ENCODE measurements at regions not wholly inside any gene's neighbourhood (a gene's known extent, or its start where the extent isn't known, plus 50 kb on each side); places are given as distances from the start of the nearest gene placed in this dataset.
A peak's percentile ranks its signal among the peaks of the same experiment; 100 is the strongest.

DNA sequence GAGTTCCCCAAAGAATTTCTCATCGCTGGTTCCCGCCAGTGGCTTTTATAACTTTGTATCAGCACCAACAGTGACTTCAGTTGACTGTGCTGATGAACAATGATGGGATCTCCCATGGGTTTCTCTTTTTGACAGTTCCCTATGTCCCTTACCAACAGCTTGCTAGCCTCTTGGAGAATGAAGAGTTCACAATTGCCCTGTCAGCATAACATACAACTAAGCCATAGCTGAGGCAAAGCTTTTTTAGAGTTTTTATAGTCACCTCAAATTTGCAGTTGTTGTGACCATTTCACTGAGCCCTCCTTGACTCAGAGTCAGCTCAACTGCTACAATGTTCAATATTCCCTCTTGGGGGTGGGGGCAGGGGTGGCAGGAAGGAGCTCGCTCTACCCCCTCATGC is 179.8 kb downstream of the TFEC start:
- no peak overlapping the region for H3K4me3 ChIP-seq (ENCODE audit: insufficient read depth, low read depth, low read length)
- H4K91ac ChIP-seq (ENCODE audit: insufficient read depth, low read depth, low read length) = no peak overlapping the region
- H3K4me1 ChIP-seq (ENCODE audit: control insufficient read depth, insufficient read depth, low read length) = no peaks in the 10 kb centered on the region
- H3K79me1 ChIP-seq (ENCODE audit: low read depth in 1 of 2, low read length in 2 of 2) = no peaks in the 10 kb centered on the region
- H2AFZ ChIP-seq (replicated peaks; ENCODE audit: low read length, poor library complexity) = no peak overlapping the region
- ATAC-seq (ENCODE audit: low read depth) (no peak), DNase-seq (no peak)
- no peaks in the 10 kb centered on the region for H4K20me1 ChIP-seq (ENCODE audit: insufficient read depth, low read length)
- H3K4ac ChIP-seq (ENCODE audit: low read depth, low read length) = no peak overlapping the region
- no TSS peak for BruUV-seq (replicated peaks)
- in situ Hi-C loops (cut with MboI; ENCODE audit: low sequenced_read_pairs) (loop anchor here (25.0 kb wide), 1 partner anchor 988 kb away; no protein-coding TSS in a partner anchor), dilution Hi-C loops (cut with HindIII; ENCODE audit: low sequenced_read_pairs, unreplicated experiment) (no loop called here), intact Hi-C loops (cut with micrococcal nuclease) (loop anchor here (1.0 to 5.0 kb wide), 5 partner anchors 493 to 1823 kb away; no protein-coding TSS in a partner anchor)
- H3K23ac ChIP-seq (ENCODE audit: low read depth, low read length) = no peak overlapping the region
- no peak overlapping the region for H3K4me2 ChIP-seq (ENCODE audit: low read depth, low read length)
- no peak overlapping the region for H3K9ac ChIP-seq (ENCODE audit: low read depth, low read length)
- no peak overlapping the region for H3K27ac ChIP-seq (ENCODE audit: insufficient read depth, low read length)
- H3K9me3 ChIP-seq (ENCODE audit: control insufficient read depth, insufficient read depth, low read length) = no peaks in the 10 kb centered on the region
- ChIA-PET CTCF (interaction anchor here (0.6 to 2.2 kb wide), 8 partner anchors 28 to 1769 kb away, joined by 3 to 10 read pairs (median 4); no protein-coding TSS in a partner anchor), POLR2A (ENCODE audit: unreplicated experiment) (interaction anchor here (0.5 kb wide), 1 partner anchor 48 kb away, joined by 4 read pairs; no protein-coding TSS in a partner anchor)
- WGBS, 2 experiments (ENCODE audit: extremely low coverage in 2 of 2, insufficient read length in 1 of 2) = 80% methylated on average over 1 of the region's 3 CpGs; no CpG with 5 or more reads in 1 of the 2 experiments
- H3K14ac ChIP-seq (replicated peaks; ENCODE audit: low read depth, low read length) = no peak overlapping the region
- no peaks in the 10 kb centered on the region for H3K9me1 ChIP-seq (ENCODE audit: insufficient read depth, low read length)
- no peak overlapping the region for H2AK9ac ChIP-seq (replicated peaks; ENCODE audit: low read depth, low read length, poor library complexity)
- no peaks in the 10 kb centered on the region for H3K36me3 ChIP-seq (ENCODE audit: control insufficient read depth, insufficient read depth, low read length)
- H3K18ac ChIP-seq (ENCODE audit: low read depth, low read length) = no peak overlapping the region
- TF ChIP-seq, protein P1, sequence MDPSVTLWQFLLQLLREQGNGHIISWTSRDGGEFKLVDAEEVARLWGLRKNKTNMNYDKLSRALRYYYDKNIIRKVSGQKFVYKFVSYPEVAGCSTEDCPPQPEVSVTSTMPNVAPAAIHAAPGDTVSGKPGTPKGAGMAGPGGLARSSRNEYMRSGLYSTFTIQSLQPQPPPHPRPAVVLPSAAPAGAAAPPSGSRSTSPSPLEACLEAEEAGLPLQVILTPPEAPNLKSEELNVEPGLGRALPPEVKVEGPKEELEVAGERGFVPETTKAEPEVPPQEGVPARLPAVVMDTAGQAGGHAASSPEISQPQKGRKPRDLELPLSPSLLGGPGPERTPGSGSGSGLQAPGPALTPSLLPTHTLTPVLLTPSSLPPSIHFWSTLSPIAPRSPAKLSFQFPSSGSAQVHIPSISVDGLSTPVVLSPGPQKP (IDR thresholded peaks at IDR 0.05; ENCODE audit: borderline replicate concordance, low read depth, low read length) = no peak
- TF ChIP-seq SMC3 (IDR thresholded peaks at IDR 0.05; ENCODE audit: low read depth, low read length) = no peak
- TF ChIP-seq MAFK (IDR thresholded peaks at IDR 0.05; ENCODE audit: low read depth, low read length) = peak; percentile 82
- no peak for TF ChIP-seq RAD21 (IDR thresholded peaks at IDR 0.05; ENCODE audit: low read length)
- no peak for TF ChIP-seq BHLHE40 (IDR thresholded peaks at IDR 0.05; ENCODE audit: low read depth, low read length)
- TF ChIP-seq RCOR1 (IDR thresholded peaks at IDR 0.05; ENCODE audit: insufficient replicate concordance, low read length) = no peak
- no peak for TF ChIP-seq RFX5 (IDR thresholded peaks at IDR 0.05; ENCODE audit: low read depth, low read length)
- H2BK120ac ChIP-seq (ENCODE audit: low read depth, low read length) = no peak overlapping the region
- no peaks in the 10 kb centered on the region for H3K27me3 ChIP-seq (ENCODE audit: control insufficient read depth, insufficient read depth, low read length)
- no peak overlapping the region for H2AK5ac ChIP-seq (ENCODE audit: low read depth, low read length)
- no peak overlapping the region for H3K56ac ChIP-seq (ENCODE audit: extremely low read depth, insufficient read depth, low read length)
- no peak overlapping the region for H4K8ac ChIP-seq (ENCODE audit: low read depth in 2 of 2, low read length in 2 of 2)
- H4K5ac ChIP-seq (ENCODE audit: low read depth, low read length) = no peak overlapping the region
- H2BK15ac ChIP-seq (ENCODE audit: low read depth, low read length) = no peak overlapping the region
- no peak overlapping the region for H2BK20ac ChIP-seq (ENCODE audit: low read depth, low read length)
- no peak overlapping the region for H2BK5ac ChIP-seq (ENCODE audit: low read depth, low read length, poor library complexity, severe bottlenecking)
